Activated B cell treated with CpG ODN at 0.5 μM for 24 hours (primary cell): ENCODE measurements at regions not wholly inside any gene's neighbourhood (a gene's known extent, or its start where the extent isn't known, plus 50 kb on each side); places are given as distances from the start of the nearest gene placed in this dataset.

ENCODE experiments used
- ATAC-seq: fragments of 200-7000 bp; cut with Tn5 transposase; one replicate; pipeline ENCODE4 v1.10.0; 2021; ENCODE audit warnings: low read depth, mild to moderate bottlenecking, moderate library complexity
- CTCF ChIA-PET: fragments of 350-600 bp; sonication (Branson Sonifier 250); formaldehyde crosslinking; loops from one replicate; lab custom pipeline; 2021; ENCODE audit warnings: antibody characterized with exemption; lab: Charles Lee
- POLR2A ChIA-PET: fragments of 350-600 bp; sonication (Branson Sonifier 250); formaldehyde crosslinking; loops from one replicate; lab custom pipeline; 2021; ENCODE audit warnings: antibody characterized with exemption; lab: Charles Lee
- DNase-seq: peaks from one replicate; pipeline ENCODE4 v3.0.0; 2022
- H3K27ac Mint-ChIP-seq: one replicate; pipeline ENCODE4 v1.8.0; 2020; ENCODE audit warnings: mixed read lengths
- H3K27me3 Mint-ChIP-seq: one replicate; pipeline ENCODE4 v1.8.0; 2021; ENCODE audit warnings: mixed read lengths
- H3K36me3 Mint-ChIP-seq: one replicate; pipeline ENCODE4 v1.8.0; 2021; ENCODE audit warnings: low read depth, mixed read lengths
- H3K4me1 Mint-ChIP-seq: one replicate; pipeline ENCODE4 v1.8.0; 2021; ENCODE audit warnings: mixed read lengths
- H3K4me3 Mint-ChIP-seq: one replicate; pipeline ENCODE4 v1.8.0; 2020; ENCODE audit warnings: mild to moderate bottlenecking, mixed read lengths
- H3K9me3 Mint-ChIP-seq: one replicate; pipeline ENCODE4 v1.8.0; 2020; ENCODE audit warnings: mixed read lengths
- intact Hi-C: fragments of 100-400 bp; cut with micrococcal nuclease; formaldehyde crosslinking; loops from one replicate; pipeline ENCODE4 v1.15.1; 2024
- TF ChIP-seq, protein P1 (sequence below): fragments of 200-600 bp; IDR thresholded peaks from one replicate; pipeline ENCODE4 v1.8.0; 2022; ENCODE audit warnings: antibody characterized with exemption, mild to moderate bottlenecking

DNA sequence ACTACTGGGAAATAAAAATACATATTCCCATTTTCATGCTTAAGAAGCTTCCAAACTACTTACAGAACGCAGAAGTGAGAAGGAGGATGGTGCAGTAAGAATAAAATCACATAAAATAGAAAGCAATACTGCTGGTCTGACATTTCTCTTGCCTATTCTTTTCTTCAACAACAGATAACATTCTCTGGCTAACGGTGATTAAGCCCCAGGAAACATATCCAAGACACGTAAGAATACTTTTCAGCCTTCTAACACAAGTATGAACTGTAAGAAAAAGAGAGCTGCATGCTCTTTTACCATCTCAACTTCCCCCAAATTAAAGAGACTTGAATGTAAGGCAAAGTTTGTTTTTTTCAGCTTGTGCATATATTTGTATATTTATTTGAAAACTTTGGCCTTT, 156.1 kb upstream of the TARS1 start:
- Mint-ChIP-seq H3K4me1 (no peaks in the 10 kb centered on the region), H3K27me3 (no peaks in the 10 kb centered on the region), H3K4me3 (no peak overlapping the region), H3K9me3 (no peaks in the 10 kb centered on the region), H3K36me3 (no peaks in the 10 kb centered on the region), H3K27ac (no peak overlapping the region)
- TF ChIP-seq, protein P1, sequence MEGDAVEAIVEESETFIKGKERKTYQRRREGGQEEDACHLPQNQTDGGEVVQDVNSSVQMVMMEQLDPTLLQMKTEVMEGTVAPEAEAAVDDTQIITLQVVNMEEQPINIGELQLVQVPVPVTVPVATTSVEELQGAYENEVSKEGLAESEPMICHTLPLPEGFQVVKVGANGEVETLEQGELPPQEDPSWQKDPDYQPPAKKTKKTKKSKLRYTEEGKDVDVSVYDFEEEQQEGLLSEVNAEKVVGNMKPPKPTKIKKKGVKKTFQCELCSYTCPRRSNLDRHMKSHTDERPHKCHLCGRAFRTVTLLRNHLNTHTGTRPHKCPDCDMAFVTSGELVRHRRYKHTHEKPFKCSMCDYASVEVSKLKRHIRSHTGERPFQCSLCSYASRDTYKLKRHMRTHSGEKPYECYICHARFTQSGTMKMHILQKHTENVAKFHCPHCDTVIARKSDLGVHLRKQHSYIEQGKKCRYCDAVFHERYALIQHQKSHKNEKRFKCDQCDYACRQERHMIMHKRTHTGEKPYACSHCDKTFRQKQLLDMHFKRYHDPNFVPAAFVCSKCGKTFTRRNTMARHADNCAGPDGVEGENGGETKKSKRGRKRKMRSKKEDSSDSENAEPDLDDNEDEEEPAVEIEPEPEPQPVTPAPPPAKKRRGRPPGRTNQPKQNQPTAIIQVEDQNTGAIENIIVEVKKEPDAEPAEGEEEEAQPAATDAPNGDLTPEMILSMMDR = no peak
- POLR2A ChIA-PET = no interaction called here
- intact Hi-C loops = no loop called here
- DNase-seq (no peak), ATAC-seq (no peak)
- CTCF ChIA-PET = no interaction called here

DNA sequence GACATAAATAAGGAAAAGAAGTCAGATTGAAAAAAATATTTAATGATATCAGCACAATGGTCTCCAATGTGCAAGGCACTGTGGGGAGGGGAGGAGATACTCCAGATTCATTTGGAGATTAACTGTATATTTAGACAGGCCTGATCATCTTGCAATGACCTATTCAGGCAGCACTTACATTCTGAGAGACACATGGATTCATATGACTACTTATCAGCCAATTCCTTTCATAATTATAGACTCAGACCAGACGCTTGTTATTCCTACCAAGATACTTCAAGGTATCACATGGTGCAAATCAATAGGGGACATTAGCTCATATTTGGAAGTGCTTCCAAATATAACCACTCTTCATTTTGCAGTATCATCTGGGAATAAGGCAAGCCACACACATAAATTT, 153.5 kb upstream of the TARS1 start:
- ChIA-PET CTCF (no interaction called here), POLR2A (no interaction called here)
- Mint-ChIP-seq H3K27ac (no peak overlapping the region), H3K36me3 (no peaks in the 10 kb centered on the region), H3K27me3 (no peaks in the 10 kb centered on the region), H3K9me3 (peaks cover 6% of the 10 kb centered on the region), H3K4me3 (no peak overlapping the region), H3K4me1 (no peaks in the 10 kb centered on the region)
- ATAC-seq = no peak
- no peak for DNase-seq
- intact Hi-C loops = no loop called here
- TF ChIP-seq, protein P1 = no peak

DNA sequence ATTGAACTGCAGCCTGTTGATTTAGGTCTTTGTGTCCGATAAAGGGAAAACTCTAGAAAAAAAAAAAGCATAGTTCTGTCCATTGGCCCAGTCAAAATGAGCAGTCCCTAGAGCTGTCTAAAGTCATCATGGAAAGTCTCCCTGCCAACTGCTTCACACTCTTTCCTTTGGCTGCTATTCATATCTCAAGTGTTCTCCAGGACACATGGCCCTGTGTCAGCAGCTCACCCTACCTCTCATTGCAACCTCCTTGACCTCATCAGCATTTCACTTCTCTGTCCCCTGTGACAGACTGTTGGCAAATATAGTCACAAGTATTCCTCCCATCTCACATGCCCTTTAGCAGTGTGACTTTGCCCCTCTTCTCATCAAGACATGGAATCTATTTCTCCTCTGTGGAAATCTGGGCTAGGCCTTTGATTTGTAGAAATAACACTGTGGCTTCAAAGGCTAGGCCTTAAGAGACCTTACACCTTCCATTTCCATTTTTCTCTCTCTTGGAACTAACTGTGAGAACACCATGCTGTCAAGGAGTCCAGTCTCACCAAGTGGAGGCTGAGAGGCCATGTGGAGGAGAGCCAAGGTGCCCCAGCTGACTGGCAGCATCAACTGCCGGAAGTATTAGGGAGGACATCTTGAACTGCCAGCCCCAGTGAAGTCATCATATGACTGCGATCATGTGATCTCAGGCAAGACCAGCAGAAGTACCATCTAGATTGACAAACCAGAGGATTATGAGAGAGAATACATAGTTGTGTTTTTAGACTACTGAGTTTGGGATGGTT, 149.4 kb upstream of the TARS1 start:
- intact Hi-C loops = no loop called here
- Mint-ChIP-seq H3K4me1 (no peaks in the 10 kb centered on the region), H3K4me3 (no peak overlapping the region), H3K9me3 (peaks cover 6% of the 10 kb centered on the region), H3K27me3 (no peaks in the 10 kb centered on the region), H3K36me3 (no peaks in the 10 kb centered on the region), H3K27ac (no peak overlapping the region)
- ATAC-seq = no peak
- CTCF ChIA-PET = no interaction called here
- POLR2A ChIA-PET = no interaction called here
- TF ChIP-seq, protein P1 = no peak
- no peak for DNase-seq

DNA sequence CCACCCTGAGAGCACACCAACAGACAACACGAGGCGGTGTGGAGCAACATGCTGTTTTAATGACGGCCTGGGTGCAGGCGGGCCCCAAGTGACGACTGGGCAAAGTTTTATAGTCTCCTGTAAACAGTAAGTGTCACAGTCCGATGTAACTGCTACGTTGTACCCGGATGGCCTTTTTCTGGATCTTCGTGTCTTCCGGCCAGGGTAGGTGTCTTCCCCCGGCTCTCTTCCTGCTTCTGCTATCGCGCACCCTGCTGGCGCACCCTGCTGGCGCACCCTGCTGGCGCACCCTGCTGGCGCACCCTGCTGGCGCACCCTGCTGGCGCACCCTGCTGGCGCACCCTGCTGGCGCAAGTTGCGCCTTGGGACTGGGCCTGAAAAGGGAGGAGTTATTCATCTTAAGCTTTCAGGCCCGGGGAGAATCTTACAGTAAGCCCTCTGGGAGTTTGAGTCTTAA, 143.0 kb upstream of the TARS1 start:
- no peaks in the 10 kb centered on the region for H3K27me3 Mint-ChIP-seq
- CTCF ChIA-PET = no interaction called here
- TF ChIP-seq, protein P1 = no peak
- DNase-seq (no peak), ATAC-seq (no peak)
- no peaks in the 10 kb centered on the region for H3K36me3 Mint-ChIP-seq
- intact Hi-C loops = no loop called here
- no peaks in the 10 kb centered on the region for H3K9me3 Mint-ChIP-seq
- peaks cover 16% of the 10 kb centered on the region for H3K4me1 Mint-ChIP-seq
- POLR2A ChIA-PET = interaction anchor here (0.6 kb wide), 1 partner anchor 32 kb away, joined by 3 read pairs; no protein-coding TSS in a partner anchor
- H3K4me3 Mint-ChIP-seq = no peak overlapping the region
- H3K27ac Mint-ChIP-seq = no peak overlapping the region

DNA sequence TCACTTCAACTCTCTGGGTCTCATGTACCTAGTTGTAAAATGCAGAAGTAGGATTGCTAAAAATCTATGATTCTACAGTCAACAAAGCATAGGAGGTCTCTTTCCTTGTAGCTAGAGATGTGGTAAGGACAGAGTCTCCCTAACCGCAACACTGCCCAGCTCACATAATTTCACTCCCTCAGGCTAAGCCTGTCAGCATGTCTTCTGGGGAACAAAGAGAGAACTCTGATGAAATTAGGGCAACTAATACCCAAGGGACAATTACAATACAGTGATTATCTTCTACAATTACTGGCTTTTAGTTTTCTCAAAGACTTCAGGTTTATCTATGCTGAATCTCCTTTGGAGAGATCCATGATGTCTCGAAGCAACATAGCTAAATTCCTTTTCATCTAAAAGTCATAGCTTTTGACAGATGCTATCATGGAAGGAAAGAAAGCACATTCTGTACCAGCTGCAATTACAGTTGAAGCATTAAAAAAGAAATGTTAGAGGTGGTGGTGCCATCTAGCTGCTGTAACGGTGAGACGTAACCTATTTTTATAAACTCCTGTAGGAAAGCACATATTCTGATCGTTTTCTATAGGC, 141.1 kb upstream of the TARS1 start:
- no peak for DNase-seq
- TF ChIP-seq, protein P1 = no peak
- H3K27me3 Mint-ChIP-seq = no peaks in the 10 kb centered on the region
- peaks cover 16% of the 10 kb centered on the region for H3K4me1 Mint-ChIP-seq
- no peak for ATAC-seq
- intact Hi-C loops = no loop called here
- no peak overlapping the region for H3K27ac Mint-ChIP-seq
- no peak overlapping the region for H3K4me3 Mint-ChIP-seq
- H3K9me3 Mint-ChIP-seq = no peaks in the 10 kb centered on the region
- ChIA-PET POLR2A (no interaction called here), CTCF (no interaction called here)
- H3K36me3 Mint-ChIP-seq = no peaks in the 10 kb centered on the region
